Choroid plexus epithelial cell (primary cell): ENCODE measurements at regions not wholly inside any gene's neighbourhood (a gene's known extent, or its start where the extent isn't known, plus 50 kb on each side); places are given as distances from the start of the nearest gene placed in this dataset.

Experiments
- DNase-seq: peaks from one replicate; pipeline ENCODE4 v3.0.0-alpha.2; 2010; ENCODE audit warnings: low read depth
- H3K4me3 ChIP-seq: 2 replicates; pipeline ENCODE4 v1.5.1; 2011; ENCODE audit warnings: low read depth, mild to moderate bottlenecking, control low read depth, low read length, moderate library complexity
- TF ChIP-seq, protein P1 (sequence below): conservative IDR thresholded peaks from 2 replicates; pipeline ENCODE4 v1.5.1; 2011; ENCODE audit warnings: low read depth, mild to moderate bottlenecking, control low read depth, inconsistent platforms, low read length, moderate library complexity

DNA sequence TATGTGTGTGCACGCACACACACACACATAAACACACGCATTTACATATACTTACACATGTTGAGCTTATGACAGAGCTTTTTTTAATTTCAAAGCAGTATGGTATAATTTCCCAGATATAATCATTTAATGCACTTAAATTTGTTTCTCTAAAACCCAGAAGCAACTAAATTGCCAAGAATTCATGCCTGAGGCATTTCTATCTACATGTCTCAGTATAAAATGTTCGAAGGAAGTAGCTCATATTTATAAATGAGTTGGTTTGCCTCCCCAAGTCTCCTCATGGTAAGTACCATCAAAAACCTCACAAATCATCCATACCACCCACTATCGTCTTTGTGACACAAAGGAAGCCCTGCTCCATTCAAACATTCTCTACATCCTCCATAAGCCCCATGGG lies 130.6 kb downstream of the RPL22L1 start:
- TF ChIP-seq, protein P1, sequence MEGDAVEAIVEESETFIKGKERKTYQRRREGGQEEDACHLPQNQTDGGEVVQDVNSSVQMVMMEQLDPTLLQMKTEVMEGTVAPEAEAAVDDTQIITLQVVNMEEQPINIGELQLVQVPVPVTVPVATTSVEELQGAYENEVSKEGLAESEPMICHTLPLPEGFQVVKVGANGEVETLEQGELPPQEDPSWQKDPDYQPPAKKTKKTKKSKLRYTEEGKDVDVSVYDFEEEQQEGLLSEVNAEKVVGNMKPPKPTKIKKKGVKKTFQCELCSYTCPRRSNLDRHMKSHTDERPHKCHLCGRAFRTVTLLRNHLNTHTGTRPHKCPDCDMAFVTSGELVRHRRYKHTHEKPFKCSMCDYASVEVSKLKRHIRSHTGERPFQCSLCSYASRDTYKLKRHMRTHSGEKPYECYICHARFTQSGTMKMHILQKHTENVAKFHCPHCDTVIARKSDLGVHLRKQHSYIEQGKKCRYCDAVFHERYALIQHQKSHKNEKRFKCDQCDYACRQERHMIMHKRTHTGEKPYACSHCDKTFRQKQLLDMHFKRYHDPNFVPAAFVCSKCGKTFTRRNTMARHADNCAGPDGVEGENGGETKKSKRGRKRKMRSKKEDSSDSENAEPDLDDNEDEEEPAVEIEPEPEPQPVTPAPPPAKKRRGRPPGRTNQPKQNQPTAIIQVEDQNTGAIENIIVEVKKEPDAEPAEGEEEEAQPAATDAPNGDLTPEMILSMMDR, result no peak
- H3K4me3 ChIP-seq, result no peak overlapping the region
- no peak for DNase-seq

DNA sequence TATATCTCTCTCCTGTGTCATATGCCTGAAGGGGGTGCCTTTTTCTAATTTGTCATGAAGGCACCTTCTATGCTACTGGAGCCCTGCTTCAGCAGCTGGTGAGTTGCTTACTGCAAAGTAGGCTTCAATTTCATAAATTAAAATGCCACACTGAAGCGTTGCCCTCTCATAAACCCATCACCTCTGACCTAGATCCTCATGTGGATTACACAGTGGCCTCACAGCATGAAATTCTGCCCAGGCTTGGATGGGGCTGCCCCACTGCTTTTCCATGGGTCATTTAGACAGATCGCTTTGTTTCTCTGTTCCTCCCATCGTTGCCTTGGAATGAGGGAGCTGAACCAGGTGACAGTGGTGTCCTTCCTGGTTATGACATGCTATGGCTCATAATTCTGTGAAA lies 131.2 kb downstream of the RPL22L1 start:
- no peak for DNase-seq
- TF ChIP-seq, protein P1, result no peak
- no peak overlapping the region for H3K4me3 ChIP-seq

DNA sequence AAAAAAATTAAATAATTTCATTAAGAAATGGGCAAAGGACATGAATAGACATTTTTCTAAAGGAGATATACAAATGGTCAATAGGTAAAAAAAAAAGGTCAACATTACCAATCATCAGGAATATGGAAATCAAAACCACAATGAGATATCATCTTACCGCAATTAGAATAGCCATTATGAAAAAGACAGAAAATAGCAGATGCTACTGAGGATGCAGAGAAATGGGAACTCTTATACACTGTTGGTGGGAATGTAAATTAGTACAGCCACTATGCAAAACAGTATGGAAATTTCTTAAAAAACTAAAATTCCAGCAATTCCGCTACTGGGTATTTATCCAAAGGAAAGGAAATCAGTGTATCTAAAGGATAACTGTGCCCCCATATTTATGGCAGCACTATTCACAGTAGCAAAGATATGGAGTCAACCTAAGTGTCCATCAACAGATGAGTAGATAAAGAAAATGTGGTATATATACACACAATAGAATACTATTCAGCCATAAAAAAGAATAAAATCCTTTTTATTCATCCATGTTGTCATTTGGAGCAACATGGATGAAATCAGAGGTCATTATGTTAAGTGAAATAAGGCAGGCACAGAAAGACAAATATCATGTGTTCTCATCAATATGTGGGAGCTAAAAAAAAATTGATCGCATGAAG lies 132.4 kb downstream of the RPL22L1 start:
- H3K4me3 ChIP-seq, result no peak overlapping the region
- DNase-seq, result no peak
- TF ChIP-seq, protein P1, result no peak

- no peak for DNase-seq
- TF ChIP-seq, protein P1, result no peak
- no peak overlapping the region for H3K4me3 ChIP-seq
Measured at GRCh38 chr3:170735821-170736220, 134.2 kb downstream of the RPL22L1 start.

DNA sequence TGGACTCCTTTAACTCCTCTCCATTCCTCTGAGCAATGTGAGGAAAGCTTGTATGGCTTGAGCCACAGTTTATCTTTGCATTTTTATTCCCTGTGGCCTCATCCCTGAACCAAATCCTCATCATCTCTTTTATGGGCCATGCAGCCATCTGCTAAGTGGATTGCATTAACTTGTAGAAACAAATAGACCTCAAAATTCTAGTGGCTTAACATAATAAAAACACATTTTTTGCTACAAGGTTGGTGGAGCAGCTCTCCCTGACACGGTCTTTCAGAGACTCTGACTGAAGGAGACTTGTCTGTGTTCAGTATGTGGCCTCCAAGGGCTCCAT lies 135.3 kb downstream of the RPL22L1 start:
- TF ChIP-seq, protein P1, result no peak

DNA sequence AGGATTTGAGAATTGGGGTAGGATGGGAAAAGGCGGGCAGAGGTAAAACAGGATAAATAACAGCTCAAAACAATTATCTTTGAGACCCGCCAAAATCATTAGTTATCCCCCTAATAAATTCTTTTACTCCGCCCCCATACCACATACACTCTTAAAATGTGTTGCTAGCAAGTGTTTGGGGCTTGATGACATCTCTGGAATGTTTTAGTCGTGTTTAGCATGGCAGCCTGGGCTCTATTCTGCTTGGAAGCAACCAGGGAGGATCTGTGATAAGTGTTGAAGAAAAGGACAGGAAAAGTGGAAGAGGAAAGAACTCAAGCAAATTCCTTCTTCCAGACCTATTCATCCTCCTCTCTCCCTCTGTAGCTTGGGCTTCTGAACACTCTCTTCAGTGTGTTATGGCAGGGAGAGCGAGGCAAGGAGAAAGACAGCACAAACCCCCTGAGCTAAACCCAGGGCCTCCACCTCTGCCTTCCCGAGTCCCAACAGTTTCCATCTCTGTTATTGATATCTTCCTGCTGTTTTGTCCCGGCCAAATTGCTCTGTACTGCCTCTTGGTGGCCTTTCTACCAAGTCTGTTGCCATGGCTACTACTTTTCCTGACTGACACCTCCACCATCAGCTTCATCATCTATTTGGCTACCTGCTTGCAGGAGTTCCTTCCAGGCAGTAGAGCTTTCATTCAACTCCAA lies 135.8 kb downstream of the RPL22L1 start:
- H3K4me3 ChIP-seq, result no peak overlapping the region
- no peak for DNase-seq
- TF ChIP-seq, protein P1, result no peak

More for the DNA sequence above, 135.3 kb downstream of the RPL22L1 start:
- no peak overlapping the region for H3K4me3 ChIP-seq
- DNase-seq, result no peak
